Breast epithelium (tissue), 4 donors: ENCODE measurements at regions not wholly inside any gene's neighbourhood (a gene's known extent, or its start where the extent isn't known, plus 50 kb on each side); places are given as distances from the start of the nearest gene placed in this dataset.
"Not testable (repeated sequence)": the region's sequence is repeated elsewhere in the genome, so short reads cannot be mapped to it uniquely, and the experiment has no call there.

ENCODE experiments used
- DNase-seq, 2 donors: peaks; one replicate each; pipeline ENCODE4 v3.0.0-alpha.2; 2019; ENCODE audit warnings: low spot score in 2 of 2
- H3K27ac ChIP-seq, 2 donors: fragments of 200-600 bp; sonication (generic) in 1 of 2; one replicate each; pipeline ENCODE4 v1.5.1; 2016 to 2019; ENCODE audit warnings: mild to moderate bottlenecking in 1 of 2
- H3K27me3 ChIP-seq, 2 donors: fragments of 200-600 bp; sonication (generic) in 1 of 2; one replicate each; pipeline versions ENCODE4 v1.5.1 to v1.6.0; 2017 to 2019; ENCODE audit warnings: control low read depth in 1 of 2, mild to moderate bottlenecking in 1 of 2
- H3K36me3 ChIP-seq: fragments of 200-600 bp; one replicate; pipeline ENCODE4 v1.5.1; 2019
- H3K4me1 ChIP-seq, 2 donors: fragments of 200-600 bp; sonication (generic); one replicate each; pipeline ENCODE4 v1.5.1; 2016 to 2019; ENCODE audit warnings: control low read depth in 1 of 2
- H3K4me3 ChIP-seq, 3 donors: fragments of 200-600 bp; sonication (generic); 1 replicate in 2 of 3; 2 replicates in 1 of 3; pipeline ENCODE4 v1.5.1; 2016 to 2019; ENCODE audit warnings: mild to moderate bottlenecking in 3 of 3, moderate library complexity in 2 of 3
- H3K9me3 ChIP-seq, 2 donors: fragments of 200-600 bp; sonication (generic) in 1 of 2; one replicate each; pipeline ENCODE4 v1.5.1; 2016 to 2019; ENCODE audit warnings: control low read depth in 1 of 2
- POLR2A ChIP-seq: fragments of 450-650 bp; IDR thresholded peaks from one replicate; pipeline ENCODE4 v1.6.1; 2016; ENCODE audit warnings: antibody characterized with exemption, mild to moderate bottlenecking, moderate library complexity
- POLR2AphosphoS5 ChIP-seq, 3 donors: sonication (generic); formaldehyde crosslinking; IDR thresholded peaks; one replicate each; pipeline ENCODE4 v1.6.1; 2017; ENCODE audit warnings: antibody characterized with exemption in 3 of 3
- intact Hi-C: fragments of 100-400 bp; cut with DNase I; formaldehyde crosslinking; loops from one replicate; pipeline ENCODE4 v1.15.1; 2023; ENCODE audit warnings: low total_unique reads
- TF ChIP-seq, protein P1 (sequence below), 3 donors: fragments of 450-650 bp; IDR thresholded peaks; one replicate each; pipeline ENCODE4 v1.5.1; 2016 to 2017; ENCODE audit warnings: antibody characterized with exemption in 3 of 3, mild to moderate bottlenecking in 3 of 3, moderate library complexity in 3 of 3

DNA sequence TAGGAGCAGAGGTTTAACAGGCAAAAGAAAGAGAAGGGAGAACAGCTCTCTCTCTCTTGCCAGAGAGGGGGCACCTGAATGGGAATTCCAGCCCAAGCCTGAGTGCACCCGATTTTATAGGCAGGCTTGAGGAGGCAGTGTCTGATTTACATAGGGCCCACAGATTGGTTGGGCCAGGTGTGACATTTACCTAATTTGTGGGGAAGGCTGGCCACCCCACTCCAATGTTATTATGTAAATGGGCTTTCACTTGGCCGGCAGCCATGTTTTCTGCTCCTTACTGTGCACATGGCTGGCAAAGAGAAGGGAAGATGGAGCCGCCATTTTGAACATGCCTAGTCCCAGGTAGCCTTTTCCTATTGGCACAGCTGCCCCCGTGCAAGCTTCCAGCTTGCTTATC is 735.5 kb upstream of the AUTS2 start:
- DNase-seq: no peak
- no peak for TF ChIP-seq POLR2A
- no peak for TF ChIP-seq POLR2AphosphoS5 (IDR thresholded peaks at IDR 0.05)
- TF ChIP-seq, protein P1, sequence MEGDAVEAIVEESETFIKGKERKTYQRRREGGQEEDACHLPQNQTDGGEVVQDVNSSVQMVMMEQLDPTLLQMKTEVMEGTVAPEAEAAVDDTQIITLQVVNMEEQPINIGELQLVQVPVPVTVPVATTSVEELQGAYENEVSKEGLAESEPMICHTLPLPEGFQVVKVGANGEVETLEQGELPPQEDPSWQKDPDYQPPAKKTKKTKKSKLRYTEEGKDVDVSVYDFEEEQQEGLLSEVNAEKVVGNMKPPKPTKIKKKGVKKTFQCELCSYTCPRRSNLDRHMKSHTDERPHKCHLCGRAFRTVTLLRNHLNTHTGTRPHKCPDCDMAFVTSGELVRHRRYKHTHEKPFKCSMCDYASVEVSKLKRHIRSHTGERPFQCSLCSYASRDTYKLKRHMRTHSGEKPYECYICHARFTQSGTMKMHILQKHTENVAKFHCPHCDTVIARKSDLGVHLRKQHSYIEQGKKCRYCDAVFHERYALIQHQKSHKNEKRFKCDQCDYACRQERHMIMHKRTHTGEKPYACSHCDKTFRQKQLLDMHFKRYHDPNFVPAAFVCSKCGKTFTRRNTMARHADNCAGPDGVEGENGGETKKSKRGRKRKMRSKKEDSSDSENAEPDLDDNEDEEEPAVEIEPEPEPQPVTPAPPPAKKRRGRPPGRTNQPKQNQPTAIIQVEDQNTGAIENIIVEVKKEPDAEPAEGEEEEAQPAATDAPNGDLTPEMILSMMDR (IDR thresholded peaks at IDR 0.05): no peak
- Histone ChIP-seq H3K9me3 (no peaks in the 10 kb centered on the region), H3K36me3 (no peaks in the 10 kb centered on the region), H3K4me1 (no peaks in the 10 kb centered on the region), H3K27me3 (no peaks in the 10 kb centered on the region), H3K27ac (no peak overlapping the region), H3K4me3 (no peak overlapping the region)
- intact Hi-C loops: no loop called here

DNA sequence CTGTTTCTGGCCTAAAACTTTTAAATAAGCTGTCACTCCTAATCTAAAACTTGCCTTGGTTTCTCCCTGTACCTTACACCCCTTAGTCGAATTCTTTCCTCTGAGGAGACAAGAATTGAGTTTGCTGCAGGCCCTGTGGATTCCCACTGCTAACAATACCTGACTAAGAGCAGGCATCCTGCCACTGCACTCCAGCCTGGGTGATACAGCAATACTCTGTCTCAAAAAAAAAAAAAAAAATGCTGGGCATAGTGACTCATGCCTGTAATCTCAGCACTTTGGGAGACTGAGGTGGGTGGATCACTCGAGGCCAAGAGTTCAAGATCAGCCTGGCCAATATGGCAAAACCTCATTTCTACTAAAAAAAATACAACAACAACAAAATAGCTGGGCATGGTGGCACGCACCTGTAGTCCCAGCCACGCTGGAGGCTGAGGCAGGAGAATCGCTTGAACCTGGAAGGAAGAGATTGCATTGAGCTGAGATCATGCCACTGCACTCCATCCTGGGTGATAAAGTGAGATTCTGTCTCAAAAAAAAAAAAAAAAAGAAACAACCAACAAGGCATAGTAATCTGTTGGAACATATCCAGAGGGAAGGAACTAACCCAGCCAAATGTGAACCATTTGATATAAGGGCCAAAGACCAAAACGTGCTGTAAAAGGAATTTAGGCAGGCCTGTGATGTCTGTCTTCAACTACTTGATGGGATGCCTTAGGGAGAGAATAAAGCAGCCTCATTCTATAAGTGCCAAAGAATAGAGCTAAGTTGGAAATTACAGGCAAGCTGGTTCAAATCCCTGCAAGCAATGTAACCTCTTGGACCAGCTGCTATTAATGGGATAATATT is 732.7 kb upstream of the AUTS2 start:
- TF ChIP-seq, protein P1 (IDR thresholded peaks at IDR 0.05): no peak
- TF ChIP-seq POLR2A (no peak), POLR2AphosphoS5 (IDR thresholded peaks at IDR 0.05) (no peak)
- no peak overlapping the region for H3K4me3 ChIP-seq
- H3K27ac ChIP-seq: no peak overlapping the region
- intact Hi-C loops: no loop called here
- no peaks in the 10 kb centered on the region for H3K36me3 ChIP-seq
- no peaks in the 10 kb centered on the region for H3K4me1 ChIP-seq
- H3K27me3 ChIP-seq: no peaks in the 10 kb centered on the region
- no peak for DNase-seq
- no peaks in the 10 kb centered on the region for H3K9me3 ChIP-seq

DNA sequence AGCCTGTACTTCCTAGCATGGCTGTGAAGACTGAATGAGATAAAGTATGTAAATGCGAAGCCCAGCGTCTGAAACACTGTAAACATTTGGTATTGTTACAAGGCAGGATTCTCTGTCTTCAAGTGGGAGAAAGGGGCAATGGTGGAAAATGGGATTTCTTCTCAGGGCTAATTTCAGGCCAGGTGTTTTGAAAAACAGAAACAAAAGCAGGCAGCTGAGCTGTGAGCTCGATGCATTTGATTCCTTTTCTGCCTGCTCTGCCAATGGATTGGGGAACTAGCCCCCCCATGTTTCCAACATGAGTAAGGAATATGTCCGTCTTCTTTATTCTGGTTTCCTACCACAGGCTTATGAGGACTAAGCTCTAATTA is 732.1 kb upstream of the AUTS2 start:
- H3K36me3 ChIP-seq: no peaks in the 10 kb centered on the region
- no peak for DNase-seq
- H3K4me1 ChIP-seq: no peaks in the 10 kb centered on the region
- TF ChIP-seq, protein P1 (IDR thresholded peaks at IDR 0.05): no peak
- TF ChIP-seq POLR2AphosphoS5 (IDR thresholded peaks at IDR 0.05) (no peak), POLR2A (no peak)
- no peak overlapping the region for H3K27ac ChIP-seq
- intact Hi-C loops: no loop called here
- no peaks in the 10 kb centered on the region for H3K27me3 ChIP-seq
- H3K9me3 ChIP-seq: no peaks in the 10 kb centered on the region
- no peak overlapping the region for H3K4me3 ChIP-seq

DNA sequence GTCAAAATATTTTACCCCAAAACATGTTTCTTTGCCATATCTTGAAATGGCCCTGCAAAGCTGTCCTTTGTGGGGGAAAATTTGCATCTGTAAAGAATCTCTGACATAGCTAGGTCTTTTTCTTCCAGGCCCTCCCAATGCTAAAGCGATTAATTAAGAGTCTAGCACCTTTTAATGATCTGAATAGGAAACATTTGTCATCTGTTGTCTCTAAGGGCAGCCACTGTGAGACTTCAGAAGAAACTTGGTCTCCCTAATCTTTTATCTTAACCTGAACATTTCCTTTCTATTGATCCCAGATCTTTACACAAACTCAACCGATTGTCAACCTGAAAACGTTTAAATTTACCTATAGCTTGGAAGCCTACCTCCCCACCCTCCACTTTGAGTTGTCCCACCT is 731.6 kb upstream of the AUTS2 start:
- H3K9me3 ChIP-seq, DNase-seq, H3K36me3 ChIP-seq, H3K27me3 ChIP-seq, intact Hi-C loops, H3K4me1 ChIP-seq, H3K27ac ChIP-seq, H3K4me3 ChIP-seq: not testable (repeated sequence)

DNA sequence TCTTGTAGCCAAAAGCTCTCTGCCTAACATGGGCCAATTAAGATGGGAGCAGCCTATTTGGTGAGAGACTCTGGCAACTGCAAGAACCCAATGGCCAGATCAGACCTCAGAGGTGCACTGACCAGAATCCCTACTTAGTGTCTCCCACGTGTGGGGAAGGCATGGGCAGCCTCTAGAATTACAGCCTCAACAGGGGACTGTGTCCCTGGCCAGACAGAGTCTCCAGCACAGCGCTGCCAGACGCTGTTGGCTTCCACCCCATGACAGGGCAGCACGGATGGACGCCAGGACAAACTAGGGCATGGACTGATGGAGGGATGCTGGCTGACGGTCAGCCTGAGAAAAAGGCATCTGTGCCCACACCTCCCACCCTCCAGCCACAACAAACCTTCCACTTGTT is 729.3 kb upstream of the AUTS2 start:
- Histone ChIP-seq H3K4me1 (no peaks in the 10 kb centered on the region), H3K4me3 (no peak overlapping the region), H3K27me3 (no peaks in the 10 kb centered on the region), H3K36me3 (no peaks in the 10 kb centered on the region), H3K9me3 (no peaks in the 10 kb centered on the region), H3K27ac (no peak overlapping the region)
- TF ChIP-seq POLR2AphosphoS5 (IDR thresholded peaks at IDR 0.05): no peak
- TF ChIP-seq POLR2A: no peak
- TF ChIP-seq, protein P1 (IDR thresholded peaks at IDR 0.05): no peak
- DNase-seq: no peak
- intact Hi-C loops: no loop called here

DNA sequence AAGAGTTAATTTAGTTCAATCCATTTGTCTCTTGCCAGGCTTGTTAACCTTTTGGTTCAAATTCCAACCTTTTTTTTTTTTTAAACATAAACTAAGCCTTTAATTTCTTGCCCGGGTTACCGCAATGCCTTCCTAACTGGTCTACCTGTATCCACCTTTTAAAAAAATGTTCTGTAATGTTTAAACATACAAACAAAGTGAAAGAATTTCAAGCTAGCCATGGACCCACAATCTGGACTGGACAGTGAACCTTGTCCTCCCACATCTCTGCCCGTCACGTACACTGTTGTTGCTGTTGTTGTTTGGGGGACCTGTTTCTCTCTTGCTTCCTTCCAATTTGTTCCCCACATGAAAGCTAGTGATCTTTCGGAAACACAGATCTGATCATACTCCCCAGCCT is 724.7 kb upstream of the AUTS2 start:
- H3K36me3 ChIP-seq: no peaks in the 10 kb centered on the region
- no peak for DNase-seq
- intact Hi-C loops: no loop called here
- H3K9me3 ChIP-seq: no peaks in the 10 kb centered on the region
- H3K4me3 ChIP-seq: no peak overlapping the region
- TF ChIP-seq POLR2A: no peak
- no peak for TF ChIP-seq POLR2AphosphoS5 (IDR thresholded peaks at IDR 0.05)
- TF ChIP-seq, protein P1 (IDR thresholded peaks at IDR 0.05): no peak
- no peaks in the 10 kb centered on the region for H3K27me3 ChIP-seq
- H3K27ac ChIP-seq: no peak overlapping the region
- no peaks in the 10 kb centered on the region for H3K4me1 ChIP-seq
